ENCODE measurements at regions not wholly inside any gene's neighbourhood (a gene's known extent, or its start where the extent isn't known, plus 50 kb on each side); places are given as distances from the start of the nearest gene placed in this dataset.

GRCh38 chr5:2006971-2007291 lies 124.2 kb upstream of the IRX4 start:
- no peaks in the 10 kb centered on the region for H3K27me3 ChIP-seq (ENCODE audit: insufficient read depth, low read length, poor library complexity, severe bottlenecking)
- H3K79me2 ChIP-seq (ENCODE audit: insufficient read depth, low read length), result no peaks in the 10 kb centered on the region
- TF ChIP-seq EZH2phosphoT487 (IDR thresholded peaks at IDR 0.05; ENCODE audit: borderline replicate concordance), result no peak
- no peak overlapping the region for H3K4me3 ChIP-seq (ENCODE audit: low read length, poor library complexity, severe bottlenecking)
- H4K20me1 ChIP-seq (ENCODE audit: insufficient read depth, low read length, poor library complexity, severe bottlenecking), result no peaks in the 10 kb centered on the region
- no peaks in the 10 kb centered on the region for H3F3A ChIP-seq (ENCODE audit: low read depth)
- no peak overlapping the region for H2AFZ ChIP-seq (ENCODE audit: low read length)
- no peak overlapping the region for H3K9ac ChIP-seq (ENCODE audit: low read depth, low read length, poor library complexity, severe bottlenecking)
- no peaks in the 10 kb centered on the region for H3K4me1 ChIP-seq (ENCODE audit: insufficient read depth, low read length, poor library complexity, severe bottlenecking)
- H3K36me3 ChIP-seq (ENCODE audit: insufficient read depth, low read length), result no peaks in the 10 kb centered on the region
- no peaks in the 10 kb centered on the region; the same call in 1 of the 2 replicates for H3K9me3 ChIP-seq (ENCODE audit: insufficient read depth, low read depth, low read length)
- no peaks in the 10 kb centered on the region for H3K9me2 ChIP-seq (replicated peaks; ENCODE audit: low read depth, low read length)
- no peak overlapping the region for H3K4me2 ChIP-seq (ENCODE audit: low read depth, low read length, poor library complexity, severe bottlenecking)

GRCh38 chr5:2006193-2006970 lies 123.7 kb upstream of the IRX4 start:
- H3K9ac ChIP-seq (ENCODE audit: low read depth, low read length, poor library complexity, severe bottlenecking), result no peak overlapping the region
- H3K9me3 ChIP-seq (ENCODE audit: insufficient read depth, low read depth, low read length), result no peaks in the 10 kb centered on the region; the same call in 1 of the 2 replicates
- H4K20me1 ChIP-seq (ENCODE audit: insufficient read depth, low read length, poor library complexity, severe bottlenecking), result no peaks in the 10 kb centered on the region
- no peak overlapping the region for H3K4me3 ChIP-seq (ENCODE audit: low read length, poor library complexity, severe bottlenecking)
- no peaks in the 10 kb centered on the region for H3K27me3 ChIP-seq (ENCODE audit: insufficient read depth, low read length, poor library complexity, severe bottlenecking)
- H2AFZ ChIP-seq (ENCODE audit: low read length), result no peak overlapping the region
- H3K4me1 ChIP-seq (ENCODE audit: insufficient read depth, low read length, poor library complexity, severe bottlenecking), result no peaks in the 10 kb centered on the region
- no peak overlapping the region for H3K4me2 ChIP-seq (ENCODE audit: low read depth, low read length, poor library complexity, severe bottlenecking)
- no peaks in the 10 kb centered on the region for H3K36me3 ChIP-seq (ENCODE audit: insufficient read depth, low read length)
- H3K79me2 ChIP-seq (ENCODE audit: insufficient read depth, low read length), result no peaks in the 10 kb centered on the region
- H3F3A ChIP-seq (ENCODE audit: low read depth), result no peaks in the 10 kb centered on the region
- H3K9me2 ChIP-seq (replicated peaks; ENCODE audit: low read depth, low read length), result no peaks in the 10 kb centered on the region
- TF ChIP-seq CTCF (conservative IDR thresholded peaks at IDR 0.05; ENCODE audit: low read length), result no peak
- no peak for TF ChIP-seq EZH2phosphoT487 (IDR thresholded peaks at IDR 0.05; ENCODE audit: borderline replicate concordance)

- no peak for TF ChIP-seq EZH2phosphoT487 (IDR thresholded peaks at IDR 0.05; ENCODE audit: borderline replicate concordance)
- no peak for TF ChIP-seq CTCF (conservative IDR thresholded peaks at IDR 0.05; ENCODE audit: low read length)
- Histone ChIP-seq H3K4me1 (ENCODE audit: insufficient read depth, low read length, poor library complexity, severe bottlenecking) (no peaks in the 10 kb centered on the region), H3K4me2 (ENCODE audit: low read depth, low read length, poor library complexity, severe bottlenecking) (no peak overlapping the region), H4K20me1 (ENCODE audit: insufficient read depth, low read length, poor library complexity, severe bottlenecking) (no peaks in the 10 kb centered on the region), H3K9me2 (replicated peaks; ENCODE audit: low read depth, low read length) (no peaks in the 10 kb centered on the region), H2AFZ (ENCODE audit: low read length) (no peak overlapping the region), H3K27me3 (ENCODE audit: insufficient read depth, low read length, poor library complexity, severe bottlenecking) (no peaks in the 10 kb centered on the region), H3K79me2 (ENCODE audit: insufficient read depth, low read length) (no peaks in the 10 kb centered on the region), H3K9me3 (ENCODE audit: insufficient read depth, low read depth, low read length) (no peaks in the 10 kb centered on the region; the same call in 1 of the 2 replicates), H3K9ac (ENCODE audit: low read depth, low read length, poor library complexity, severe bottlenecking) (no peak overlapping the region), H3F3A (ENCODE audit: low read depth) (no peaks in the 10 kb centered on the region), H3K36me3 (ENCODE audit: insufficient read depth, low read length) (no peaks in the 10 kb centered on the region), H3K4me3 (ENCODE audit: low read length, poor library complexity, severe bottlenecking) (no peak overlapping the region)
Observed at GRCh38 chr5:2005101-2006041, 122.6 kb upstream of the IRX4 start.

All from Loucy (cell line).